OCI-LY1 (cell line): ENCODE measurements at regions not wholly inside any gene's neighbourhood (a gene's known extent, or its start where the extent isn't known, plus 50 kb on each side); places are given as distances from the start of the nearest gene placed in this dataset.

Experiments used
- H2AFZ ChIP-seq: fragments of 200-600 bp; sonication (generic), shearing (Covaris generic); 2 replicates; pipeline ENCODE4 v1.6.0; 2014; ENCODE audit warnings: antibody characterized with exemption, mild to moderate bottlenecking, low read length
- H3F3A ChIP-seq: fragments of 200-600 bp; sonication (generic), shearing (Covaris generic); 2 replicates; pipeline ENCODE4 v1.6.0; 2014; ENCODE audit warnings: mild to moderate bottlenecking, antibody characterized with exemption, low read length, moderate library complexity; ENCODE audit not compliant: insufficient read depth
- H3K27ac ChIP-seq: fragments of 200-600 bp; sonication (generic); 2 replicates; pipeline ENCODE4 v1.5.1; 2014; ENCODE audit warnings: low read length, mixed run types, mild to moderate bottlenecking, low read depth; ENCODE audit not compliant: poor library complexity, severe bottlenecking
- H3K27me3 ChIP-seq: fragments of 200-600 bp; sonication (generic); 2 replicates; pipeline ENCODE4 v1.6.0; 2014; ENCODE audit warnings: antibody characterized with exemption, mild to moderate bottlenecking, low read length, moderate library complexity; ENCODE audit not compliant: insufficient read depth
- H3K36me3 ChIP-seq: fragments of 200-600 bp; sonication (generic); 2 replicates; pipeline ENCODE4 v1.6.1; 2014; ENCODE audit warnings: mild to moderate bottlenecking, antibody characterized with exemption, low read length, moderate library complexity, mixed read lengths; ENCODE audit not compliant: insufficient read depth
- H3K4me1 ChIP-seq: fragments of 200-600 bp; sonication (generic); 2 replicates; pipeline ENCODE4 v1.5.1; 2014; ENCODE audit warnings: mild to moderate bottlenecking, low read length, moderate library complexity; ENCODE audit not compliant: insufficient read depth, severe bottlenecking
- H3K4me2 ChIP-seq: fragments of 200-600 bp; sonication (generic), shearing (Covaris generic); 2 replicates; pipeline ENCODE4 v1.6.1; 2014; ENCODE audit warnings: low read length
- H3K4me3 ChIP-seq: fragments of 200-600 bp; sonication (generic); 2 replicates; pipeline ENCODE4 v1.5.1; 2014; ENCODE audit warnings: low read length, low read depth, mild to moderate bottlenecking, mixed read lengths; ENCODE audit not compliant: poor library complexity, severe bottlenecking
- H3K79me2 ChIP-seq: fragments of 200-600 bp; shearing (Covaris generic); 2 replicates; pipeline ENCODE4 v1.6.1; 2016; ENCODE audit warnings: mixed run types, low read length, mixed read lengths; ENCODE audit not compliant: insufficient read depth
- H3K9ac ChIP-seq: fragments of 200-600 bp; sonication (generic), shearing (Covaris generic); 2 replicates; pipeline ENCODE4 v1.6.1; 2014; ENCODE audit warnings: mild to moderate bottlenecking, low read length, mixed read lengths
- H3K9me2 ChIP-seq: fragments of 200-600 bp; sonication (generic), shearing (Covaris generic); 2 replicates; pipeline ENCODE4 v1.6.1; 2014; ENCODE audit warnings: low read depth, mild to moderate bottlenecking, low read length, mixed read lengths
- H3K9me3 ChIP-seq: fragments of 200-600 bp; shearing (Covaris generic); 2 replicates; pipeline ENCODE4 v1.6.1; 2014; ENCODE audit warnings: low read length, mixed read lengths
- H4K20me1 ChIP-seq: fragments of 200-600 bp; sonication (generic), shearing (Covaris generic); 2 replicates; pipeline ENCODE4 v1.6.0; 2016; ENCODE audit warnings: mild to moderate bottlenecking, low read length; ENCODE audit not compliant: insufficient read depth
- CTCF ChIP-seq: fragments of 200-600 bp; sonication (generic), shearing (Covaris generic); IDR thresholded peaks from 2 replicates; pipeline ENCODE4 v1.5.1; 2017; ENCODE audit warnings: mild to moderate bottlenecking, antibody characterized with exemption, low read length, moderate library complexity, mixed read lengths
- EZH2 ChIP-seq: fragments of 200-600 bp; sonication (generic), shearing (Covaris generic); IDR thresholded peaks from 2 replicates; pipeline ENCODE4 v1.8.0; 2017; ENCODE audit warnings: borderline replicate concordance, mixed run types, mild to moderate bottlenecking, antibody characterized with exemption, low read length, moderate library complexity, mixed read lengths

GRCh38 chrX:68902706-68903504 is 74.1 kb downstream of the EFNB1 start:
- no peaks in the 10 kb centered on the region for H3K27me3 ChIP-seq
- H3K9me2 ChIP-seq, result no peaks in the 10 kb centered on the region
- H3K9me3 ChIP-seq, result no peaks in the 10 kb centered on the region
- H3F3A ChIP-seq, result no peaks in the 10 kb centered on the region
- TF ChIP-seq EZH2, result no peak
- TF ChIP-seq CTCF, result no peak
- no peak overlapping the region for H2AFZ ChIP-seq
- no peak overlapping the region for H3K4me3 ChIP-seq
- no peak overlapping the region for H3K9ac ChIP-seq
- H3K4me2 ChIP-seq, result no peak overlapping the region
- H3K79me2 ChIP-seq, result no peaks in the 10 kb centered on the region
- no peaks in the 10 kb centered on the region for H3K36me3 ChIP-seq
- H3K27ac ChIP-seq, result no peak overlapping the region
- H3K4me1 ChIP-seq, result no peaks in the 10 kb centered on the region
- no peaks in the 10 kb centered on the region for H4K20me1 ChIP-seq

- Histone ChIP-seq H3K36me3 (no peaks in the 10 kb centered on the region), H3K4me1 (no peaks in the 10 kb centered on the region), H3K27me3 (no peaks in the 10 kb centered on the region), H3K4me3 (no peak overlapping the region), H3K27ac (no peak overlapping the region), H3K79me2 (no peaks in the 10 kb centered on the region), H3K4me2 (no peak overlapping the region), H4K20me1 (no peaks in the 10 kb centered on the region), H3F3A (no peaks in the 10 kb centered on the region), H2AFZ (no peak overlapping the region), H3K9me2 (no peaks in the 10 kb centered on the region), H3K9ac (no peak overlapping the region), H3K9me3 (no peaks in the 10 kb centered on the region)
- TF ChIP-seq CTCF (no peak), EZH2 (no peak)
These were observed 72.7 kb downstream of the EFNB1 start for GRCh38 chrX:68901519-68901918.

GRCh38 chrX:68898598-68898997 is 69.8 kb downstream of the EFNB1 start:
- H3K9ac ChIP-seq, result no peak overlapping the region
- no peak for TF ChIP-seq EZH2
- no peak for TF ChIP-seq CTCF

More at GRCh38 chrX:68898598-68898997, 69.8 kb downstream of the EFNB1 start:
- H3K27ac ChIP-seq, result no peak overlapping the region
- H3K9me2 ChIP-seq, result no peaks in the 10 kb centered on the region
- H3K27me3 ChIP-seq, result no peaks in the 10 kb centered on the region
- no peaks in the 10 kb centered on the region for H4K20me1 ChIP-seq
- no peak overlapping the region for H3K4me2 ChIP-seq
- H3K9me3 ChIP-seq, result no peaks in the 10 kb centered on the region
- no peaks in the 10 kb centered on the region for H3K4me1 ChIP-seq
- H3F3A ChIP-seq, result no peaks in the 10 kb centered on the region
- H3K79me2 ChIP-seq, result no peaks in the 10 kb centered on the region
- no peak overlapping the region for H3K4me3 ChIP-seq
- no peak overlapping the region for H2AFZ ChIP-seq
- no peaks in the 10 kb centered on the region for H3K36me3 ChIP-seq
